IMR-90 (cell line): ENCODE measurements at regions not wholly inside any gene's neighbourhood (a gene's known extent, or its start where the extent isn't known, plus 50 kb on each side); places are given as distances from the start of the nearest gene placed in this dataset.

Experiments
- ATAC-seq: fragments of 200-7000 bp; cut with Tn5 transposase; 2 replicates; pipeline ENCODE4 v1.9.1; 2020; ENCODE audit warnings: low read depth, mild to moderate bottlenecking, moderate library complexity
- BruUV-seq: library from RNA; stranded (reverse); fragments of 400-500 nt; replicated peaks from 2 replicates; lab custom pipeline; 2021; lab: Mats Ljungman, UMichigan
- CTCF ChIA-PET: fragments of 300-600 bp; formaldehyde crosslinking; extraction: SDS; loops from one replicate; lab custom pipeline; 2021; ENCODE audit warnings: antibody characterized with exemption; lab: Yijun Ruan, JAX
- POLR2A ChIA-PET: fragments of 300-600 bp; sonication (Branson Sonifier 250); formaldehyde crosslinking; loops from one replicate; lab custom pipeline; 2022; ENCODE audit warnings: antibody characterized with exemption; ENCODE audit not compliant: unreplicated experiment; lab: Charles Lee
- DNase-seq: peaks from one replicate; pipeline ENCODE4 v3.0.0; 2013
- H2AFZ ChIP-seq: replicated peaks from 2 replicates; pipeline ENCODE3; 2013; ENCODE audit warnings: low read length, mild to moderate bottlenecking; ENCODE audit not compliant: poor library complexity
- H2AK5ac ChIP-seq: 2 replicates; pipeline ENCODE4 v1.6.1; 2013; ENCODE audit warnings: low read depth, low read length, inconsistent platforms
- H2AK9ac ChIP-seq: replicated peaks from 2 replicates; pipeline ENCODE3; 2013; ENCODE audit warnings: mild to moderate bottlenecking, low read depth, low read length, moderate library complexity; ENCODE audit not compliant: poor library complexity
- H2BK120ac ChIP-seq: 2 replicates; pipeline ENCODE4 v1.6.1; 2013; ENCODE audit warnings: low read depth, low read length, inconsistent platforms
- H2BK15ac ChIP-seq: 3 replicates; pipeline ENCODE4 v1.6.1; 2013; ENCODE audit warnings: low read depth, low read length, inconsistent platforms
- H2BK20ac ChIP-seq: 2 replicates; pipeline ENCODE4 v1.6.1; 2013; ENCODE audit warnings: low read depth, mild to moderate bottlenecking, inconsistent platforms, low read length, moderate library complexity
- H2BK5ac ChIP-seq: 2 replicates; pipeline ENCODE4 v1.6.1; 2013; ENCODE audit warnings: mild to moderate bottlenecking, low read depth, low read length, inconsistent platforms; ENCODE audit not compliant: poor library complexity, severe bottlenecking
- H3K14ac ChIP-seq: replicated peaks from 2 replicates; pipeline ENCODE4 v1.6.1; 2013; ENCODE audit warnings: low read depth, low read length, inconsistent platforms
- H3K18ac ChIP-seq: 2 replicates; pipeline ENCODE4 v1.6.1; 2013; ENCODE audit warnings: low read depth, low read length, control low read depth
- H3K23ac ChIP-seq: 2 replicates; pipeline ENCODE4 v1.6.1; 2013; ENCODE audit warnings: low read depth, low read length, inconsistent platforms
- H3K27ac ChIP-seq: 2 replicates; pipeline ENCODE4 v1.5.1; 2013; ENCODE audit warnings: mild to moderate bottlenecking, control low read depth, low read length; ENCODE audit not compliant: insufficient read depth
- H3K27me3 ChIP-seq: 2 replicates; pipeline ENCODE4 v1.6.1; 2013; ENCODE audit warnings: low read length; ENCODE audit not compliant: control insufficient read depth, insufficient read depth
- H3K36me3 ChIP-seq: 2 replicates; pipeline ENCODE4 v1.6.1; 2013; ENCODE audit warnings: low read length, mixed read lengths; ENCODE audit not compliant: control insufficient read depth, insufficient read depth
- H3K4ac ChIP-seq: 2 replicates; pipeline ENCODE4 v1.6.1; 2013; ENCODE audit warnings: low read depth, low read length, inconsistent platforms
- H3K4me1 ChIP-seq: 2 replicates; pipeline ENCODE4 v1.6.1; 2013; ENCODE audit warnings: low read length, mixed read lengths; ENCODE audit not compliant: control insufficient read depth, insufficient read depth
- H3K4me2 ChIP-seq: 2 replicates; pipeline ENCODE4 v1.6.1; 2013; ENCODE audit warnings: low read depth, mild to moderate bottlenecking, control low read depth, low read length, moderate library complexity
- H3K4me3 ChIP-seq: 2 replicates; pipeline ENCODE4 v1.5.1; 2013; ENCODE audit warnings: low read depth, mild to moderate bottlenecking, control low read depth, low read length, moderate library complexity; ENCODE audit not compliant: insufficient read depth
- H3K56ac ChIP-seq: 2 replicates; pipeline ENCODE4 v1.6.1; 2013; ENCODE audit warnings: low read length, inconsistent platforms; ENCODE audit not compliant: insufficient read depth; ENCODE audit errors: extremely low read depth
- H3K79me1 ChIP-seq, 2 experiments: 2 replicates each; pipeline ENCODE4 v1.6.1; 2013; ENCODE audit warnings: low read length in 2 of 2, inconsistent platforms in 1 of 2, low read depth in 1 of 2
- H3K9ac ChIP-seq: 2 replicates; pipeline ENCODE4 v1.6.1; 2013; ENCODE audit warnings: low read depth, low read length, control low read depth
- H3K9me1 ChIP-seq: 2 replicates; pipeline ENCODE4 v1.6.1; 2013; ENCODE audit warnings: low read length, inconsistent platforms; ENCODE audit not compliant: insufficient read depth
- H3K9me3 ChIP-seq: 2 replicates; pipeline ENCODE4 v1.6.1; 2013; ENCODE audit warnings: low read length; ENCODE audit not compliant: control insufficient read depth, insufficient read depth
- H4K20me1 ChIP-seq: 2 replicates; pipeline ENCODE4 v1.6.1; 2013; ENCODE audit warnings: low read length, inconsistent platforms; ENCODE audit not compliant: insufficient read depth
- H4K5ac ChIP-seq: 2 replicates; pipeline ENCODE4 v1.6.1; 2013; ENCODE audit warnings: mild to moderate bottlenecking, low read depth, low read length, control low read depth
- H4K8ac ChIP-seq, 2 experiments: 2 replicates each; pipeline ENCODE4 v1.6.1; 2013; ENCODE audit warnings: low read depth in 2 of 2, low read length in 2 of 2, control low read depth in 1 of 2, inconsistent platforms in 1 of 2
- H4K91ac ChIP-seq: 2 replicates; pipeline ENCODE4 v1.6.1; 2013; ENCODE audit warnings: low read depth, low read length, inconsistent platforms; ENCODE audit not compliant: insufficient read depth
- RAD21 ChIP-seq: IDR thresholded peaks from 2 replicates; pipeline ENCODE4 v1.6.1; 2012; ENCODE audit warnings: low read length, improper control_type of control experiment
- WGBS, 2 experiments: methylation state at CpG; one replicate each; pipeline versions ENCODE4 v1.1.5 to v1.1.7; 2013; ENCODE audit warnings: missing lambda C conversion rate in 2 of 2; ENCODE audit not compliant: insufficient read length in 1 of 2; ENCODE audit errors: extremely low coverage in 2 of 2; 5-methylcytosine and 5-hydroxymethylcytosine counted together
- dilution Hi-C: fragments of 300-500 bp; cut with HindIII; formaldehyde crosslinking; loops from one replicate; pipeline ENCODE4 v1.14.3; 2018; ENCODE audit warnings: low sequenced_read_pairs; ENCODE audit not compliant: unreplicated experiment
- in situ Hi-C: fragments of 300-500 bp; cut with MboI; formaldehyde crosslinking; loops from 3 replicates; pipeline ENCODE4 v1.14.3; 2019; ENCODE audit warnings: low sequenced_read_pairs, inconsistent platforms, mixed read lengths
- intact Hi-C: fragments of 100-400 bp; cut with micrococcal nuclease; formaldehyde crosslinking; loops from 2 replicates; pipeline ENCODE4 v1.10.0; 2022
- TF ChIP-seq, protein P1 (sequence below): conservative IDR thresholded peaks from 2 replicates; pipeline ENCODE4 v1.5.1; 2012; ENCODE audit warnings: mild to moderate bottlenecking, low read depth, low read length, improper control_type of control experiment

DNA sequence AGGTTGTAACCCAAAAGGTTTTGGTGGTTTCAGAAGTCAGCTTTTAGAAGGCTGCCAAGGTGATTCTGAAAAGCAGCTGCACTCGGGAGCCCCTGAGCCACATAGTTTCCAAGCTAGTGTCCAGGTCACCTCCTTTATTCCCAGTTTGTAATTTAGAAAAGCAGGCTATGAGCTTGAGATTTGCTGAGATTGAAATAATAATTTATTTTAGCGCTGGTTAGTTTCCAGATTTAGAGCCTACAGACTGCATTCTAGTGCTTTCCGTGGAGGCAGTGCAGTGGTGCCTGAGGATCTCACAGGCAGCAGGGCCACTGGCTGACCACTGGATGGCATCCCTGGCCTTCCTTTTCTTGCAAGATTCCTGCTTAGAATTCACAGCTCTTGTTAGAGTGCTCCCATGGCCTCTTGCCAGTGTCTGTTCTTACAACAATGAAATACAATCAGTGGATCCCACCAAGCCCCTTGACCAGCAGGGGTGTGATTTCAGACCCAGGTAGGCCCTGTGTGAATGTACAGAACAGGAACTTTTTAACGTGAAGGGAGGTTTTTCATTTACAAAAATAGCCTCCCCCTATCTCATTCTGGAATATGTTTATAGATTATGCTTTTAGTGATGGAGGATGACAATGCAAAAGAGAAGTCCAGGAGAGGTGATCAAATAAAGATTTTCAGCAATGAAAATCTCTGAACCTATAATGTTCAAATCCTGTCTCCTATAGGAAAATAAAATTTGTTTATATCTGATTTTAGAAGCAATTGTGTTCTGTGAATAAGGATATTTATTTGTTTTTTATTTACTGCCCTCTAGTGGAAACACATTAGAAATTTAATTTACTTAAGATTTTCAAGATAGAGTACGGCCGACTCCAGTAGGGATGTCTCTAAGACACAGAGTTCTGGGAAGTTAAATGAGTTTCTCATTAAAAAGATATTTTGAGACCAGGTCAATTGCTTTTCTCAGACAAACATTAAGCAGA is 362.1 kb upstream of the STXBP6 start:
- DNase-seq (no peak), ATAC-seq (no peak)
- H2AK5ac ChIP-seq = no peak overlapping the region
- H3K4ac ChIP-seq = no peak overlapping the region
- peaks cover 2% of the 10 kb centered on the region; the same call in 1 of the 2 replicates for H3K9me3 ChIP-seq
- no peak overlapping the region for H3K56ac ChIP-seq
- no peak overlapping the region for H2AFZ ChIP-seq
- H4K5ac ChIP-seq = no peak overlapping the region
- H3K23ac ChIP-seq = no peak overlapping the region
- intact Hi-C loops (no loop called here), dilution Hi-C loops (no loop called here), in situ Hi-C loops (loop anchor here (25.0 kb wide), 1 partner anchor 675 kb away; no protein-coding TSS in a partner anchor)
- no peak overlapping the region for H4K8ac ChIP-seq
- no peaks in the 10 kb centered on the region for H3K4me1 ChIP-seq
- POLR2A ChIA-PET = no interaction called here
- H3K27me3 ChIP-seq = no peaks in the 10 kb centered on the region
- no peaks in the 10 kb centered on the region for H4K20me1 ChIP-seq
- H2BK15ac ChIP-seq = no peak overlapping the region
- no peaks in the 10 kb centered on the region for H3K79me1 ChIP-seq
- no peak overlapping the region for H3K18ac ChIP-seq
- no peak overlapping the region for H3K4me2 ChIP-seq
- 33% methylated on average over 1 of the region's 6 CpGs; no CpG with 5 or more reads in 1 of the 2 experiments for WGBS, 2 experiments
- TF ChIP-seq, protein P1, sequence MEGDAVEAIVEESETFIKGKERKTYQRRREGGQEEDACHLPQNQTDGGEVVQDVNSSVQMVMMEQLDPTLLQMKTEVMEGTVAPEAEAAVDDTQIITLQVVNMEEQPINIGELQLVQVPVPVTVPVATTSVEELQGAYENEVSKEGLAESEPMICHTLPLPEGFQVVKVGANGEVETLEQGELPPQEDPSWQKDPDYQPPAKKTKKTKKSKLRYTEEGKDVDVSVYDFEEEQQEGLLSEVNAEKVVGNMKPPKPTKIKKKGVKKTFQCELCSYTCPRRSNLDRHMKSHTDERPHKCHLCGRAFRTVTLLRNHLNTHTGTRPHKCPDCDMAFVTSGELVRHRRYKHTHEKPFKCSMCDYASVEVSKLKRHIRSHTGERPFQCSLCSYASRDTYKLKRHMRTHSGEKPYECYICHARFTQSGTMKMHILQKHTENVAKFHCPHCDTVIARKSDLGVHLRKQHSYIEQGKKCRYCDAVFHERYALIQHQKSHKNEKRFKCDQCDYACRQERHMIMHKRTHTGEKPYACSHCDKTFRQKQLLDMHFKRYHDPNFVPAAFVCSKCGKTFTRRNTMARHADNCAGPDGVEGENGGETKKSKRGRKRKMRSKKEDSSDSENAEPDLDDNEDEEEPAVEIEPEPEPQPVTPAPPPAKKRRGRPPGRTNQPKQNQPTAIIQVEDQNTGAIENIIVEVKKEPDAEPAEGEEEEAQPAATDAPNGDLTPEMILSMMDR = peak; percentile 18
- TF ChIP-seq RAD21 = no peak
- H3K9ac ChIP-seq = no peak overlapping the region
- no peak overlapping the region for H3K27ac ChIP-seq
- no peaks in the 10 kb centered on the region for H3K36me3 ChIP-seq
- no peaks in the 10 kb centered on the region for H3K9me1 ChIP-seq
- no peak overlapping the region for H2BK5ac ChIP-seq
- CTCF ChIA-PET = no interaction called here
- H3K4me3 ChIP-seq = no peak overlapping the region
- H2AK9ac ChIP-seq = no peak overlapping the region
- H2BK120ac ChIP-seq = no peak overlapping the region
- no peak overlapping the region for H2BK20ac ChIP-seq
- no peak overlapping the region for H3K14ac ChIP-seq
- no peak overlapping the region for H4K91ac ChIP-seq
- no TSS peak for BruUV-seq
